ENCODE measurements at regions not wholly inside any gene's neighbourhood (a gene's known extent, or its start where the extent isn't known, plus 50 kb on each side); places are given as distances from the start of the nearest gene placed in this dataset.

DNA sequence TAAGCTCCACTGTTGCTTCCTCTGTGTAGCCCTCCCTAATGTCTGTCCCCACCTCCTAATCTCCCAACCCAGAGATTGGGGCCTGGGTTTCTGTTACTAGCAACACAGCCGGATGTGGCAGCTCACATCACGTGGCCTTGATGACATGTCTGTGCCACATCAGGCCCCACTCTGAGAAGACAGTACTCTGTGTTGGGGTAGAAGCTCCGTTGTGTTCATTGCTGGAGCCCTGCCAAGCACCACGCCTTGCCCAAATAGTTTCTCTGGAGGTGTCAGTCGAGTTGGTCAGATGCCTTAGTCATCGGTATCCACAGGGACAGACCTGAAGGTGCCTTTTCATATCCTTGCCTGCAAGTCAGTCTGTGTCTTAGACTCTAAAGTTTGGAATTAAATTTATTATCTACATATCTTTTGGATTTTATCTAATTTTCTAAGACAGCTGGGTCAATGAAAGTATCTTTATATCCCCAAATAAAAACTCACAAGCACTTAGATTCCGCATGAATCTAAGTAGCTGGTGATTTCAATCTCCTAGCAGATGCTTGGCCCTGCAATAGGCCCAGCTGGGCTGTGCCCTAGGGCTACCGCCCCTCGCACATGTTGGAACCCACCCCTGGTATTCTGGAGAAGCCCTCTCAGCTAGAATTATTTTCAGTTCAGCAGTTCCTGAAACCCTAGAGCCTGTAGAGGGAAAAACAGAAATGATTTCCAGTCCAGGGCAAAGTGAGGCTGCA is 204.0 kb upstream of the TSHZ3 start:
- H3K27ac Mint-ChIP-seq: no peak overlapping the region
- ChIA-PET POLR2A (no interaction called here), CTCF (no interaction called here)
- TF ChIP-seq, protein P1, sequence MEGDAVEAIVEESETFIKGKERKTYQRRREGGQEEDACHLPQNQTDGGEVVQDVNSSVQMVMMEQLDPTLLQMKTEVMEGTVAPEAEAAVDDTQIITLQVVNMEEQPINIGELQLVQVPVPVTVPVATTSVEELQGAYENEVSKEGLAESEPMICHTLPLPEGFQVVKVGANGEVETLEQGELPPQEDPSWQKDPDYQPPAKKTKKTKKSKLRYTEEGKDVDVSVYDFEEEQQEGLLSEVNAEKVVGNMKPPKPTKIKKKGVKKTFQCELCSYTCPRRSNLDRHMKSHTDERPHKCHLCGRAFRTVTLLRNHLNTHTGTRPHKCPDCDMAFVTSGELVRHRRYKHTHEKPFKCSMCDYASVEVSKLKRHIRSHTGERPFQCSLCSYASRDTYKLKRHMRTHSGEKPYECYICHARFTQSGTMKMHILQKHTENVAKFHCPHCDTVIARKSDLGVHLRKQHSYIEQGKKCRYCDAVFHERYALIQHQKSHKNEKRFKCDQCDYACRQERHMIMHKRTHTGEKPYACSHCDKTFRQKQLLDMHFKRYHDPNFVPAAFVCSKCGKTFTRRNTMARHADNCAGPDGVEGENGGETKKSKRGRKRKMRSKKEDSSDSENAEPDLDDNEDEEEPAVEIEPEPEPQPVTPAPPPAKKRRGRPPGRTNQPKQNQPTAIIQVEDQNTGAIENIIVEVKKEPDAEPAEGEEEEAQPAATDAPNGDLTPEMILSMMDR (IDR thresholded peaks at IDR 0.05): no peak
- ATAC-seq (no peak), DNase-seq (no peak)
- no peaks in the 10 kb centered on the region for H3K27me3 Mint-ChIP-seq
- H3K4me3 Mint-ChIP-seq: no peak overlapping the region
- no peaks in the 10 kb centered on the region for H3K9me3 Mint-ChIP-seq
- H3K4me1 Mint-ChIP-seq (ENCODE audit: low read depth): no peaks in the 10 kb centered on the region
- intact Hi-C loops (cut with micrococcal nuclease): no loop called here
- no peaks in the 10 kb centered on the region for H3K36me3 Mint-ChIP-seq (ENCODE audit: low read depth)

DNA sequence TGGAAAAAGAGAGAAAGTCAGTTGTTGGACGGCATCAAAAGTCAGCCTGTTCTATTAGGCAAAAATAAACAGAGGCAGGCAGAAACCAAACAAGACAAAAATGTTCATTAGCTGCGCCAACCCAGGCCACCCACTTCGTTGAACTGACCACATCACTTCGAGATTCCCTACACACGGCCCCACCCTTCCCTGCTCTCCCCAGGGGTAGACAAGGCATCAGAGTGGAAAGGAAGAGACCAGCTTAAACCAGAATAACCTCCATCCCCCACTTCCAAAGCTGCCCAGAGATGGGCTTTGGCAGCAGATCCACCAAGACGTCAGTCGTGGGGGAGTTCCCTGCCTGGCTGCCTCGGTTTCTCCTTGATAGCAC is 204.6 kb upstream of the TSHZ3 start:
- no peak for ATAC-seq
- CTCF ChIA-PET: no interaction called here
- no peaks in the 10 kb centered on the region for H3K27me3 Mint-ChIP-seq
- POLR2A ChIA-PET: no interaction called here
- H3K9me3 Mint-ChIP-seq: no peaks in the 10 kb centered on the region
- H3K4me1 Mint-ChIP-seq (ENCODE audit: low read depth): no peaks in the 10 kb centered on the region
- no peak overlapping the region for H3K4me3 Mint-ChIP-seq
- H3K27ac Mint-ChIP-seq: no peak overlapping the region
- H3K36me3 Mint-ChIP-seq (ENCODE audit: low read depth): no peaks in the 10 kb centered on the region
- intact Hi-C loops (cut with micrococcal nuclease): no loop called here
- TF ChIP-seq, protein P1 (IDR thresholded peaks at IDR 0.05): no peak
- no peak for DNase-seq

DNA sequence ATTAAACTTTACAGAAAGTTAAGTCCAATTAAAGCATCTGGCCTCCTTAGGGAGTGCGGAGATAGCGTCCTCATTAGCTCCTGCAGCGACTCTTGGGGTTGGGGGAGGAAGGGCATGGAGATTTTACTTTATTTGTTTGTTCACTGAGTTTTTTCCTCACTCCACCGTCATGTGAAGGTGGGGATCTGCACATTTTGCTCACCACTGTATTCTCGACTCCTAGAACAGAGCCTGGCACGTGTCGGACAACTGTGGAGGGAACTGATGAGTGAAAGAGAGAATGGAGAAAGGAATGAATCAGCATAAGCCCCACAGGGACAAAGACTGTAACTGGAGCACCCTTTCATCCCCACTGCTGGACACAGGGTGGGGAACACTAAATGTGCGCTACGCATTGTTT is 205.1 kb upstream of the TSHZ3 start:
- TF ChIP-seq, protein P1 (IDR thresholded peaks at IDR 0.05): no peak
- CTCF ChIA-PET: no interaction called here
- Mint-ChIP-seq H3K36me3 (ENCODE audit: low read depth) (no peaks in the 10 kb centered on the region), H3K4me3 (no peak overlapping the region), H3K27ac (no peak overlapping the region), H3K4me1 (ENCODE audit: low read depth) (no peaks in the 10 kb centered on the region), H3K9me3 (no peaks in the 10 kb centered on the region), H3K27me3 (no peaks in the 10 kb centered on the region)
- POLR2A ChIA-PET: no interaction called here
- intact Hi-C loops (cut with micrococcal nuclease): no loop called here
- DNase-seq: no peak
- no peak for ATAC-seq

DNA sequence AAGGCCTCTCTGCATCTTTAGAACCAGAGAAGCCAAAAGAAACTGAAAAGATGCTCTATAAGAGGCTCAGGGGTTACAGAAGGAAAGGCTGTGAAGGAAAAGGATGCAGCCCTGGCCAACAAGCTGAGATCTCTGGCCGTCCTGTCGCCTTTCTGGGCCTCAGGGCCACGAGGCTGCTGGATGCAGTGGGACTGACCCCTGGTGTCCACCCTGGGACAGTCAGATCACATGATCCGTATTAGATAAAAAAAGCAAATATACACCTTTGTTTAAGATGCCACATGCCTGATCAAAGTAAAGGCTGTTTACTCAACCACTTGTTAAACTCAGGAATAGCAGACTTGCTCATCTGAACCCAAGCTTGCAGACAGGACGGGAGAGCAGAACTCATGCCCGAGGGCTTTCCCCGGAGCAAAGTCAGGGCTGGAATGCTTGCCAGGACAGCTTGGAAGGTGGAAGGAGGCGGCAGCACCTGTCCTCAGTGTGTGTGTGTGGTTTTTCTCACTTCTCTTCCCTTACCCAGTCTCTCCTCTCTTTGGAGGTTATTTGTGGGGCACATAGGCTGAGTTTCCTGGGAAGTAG is 206.5 kb upstream of the TSHZ3 start:
- H3K9me3 Mint-ChIP-seq: peaks cover 4% of the 10 kb centered on the region
- ATAC-seq (no peak), DNase-seq (no peak)
- no peaks in the 10 kb centered on the region for H3K36me3 Mint-ChIP-seq (ENCODE audit: low read depth)
- H3K27ac Mint-ChIP-seq: no peak overlapping the region
- ChIA-PET POLR2A (no interaction called here), CTCF (no interaction called here)
- TF ChIP-seq, protein P1 (IDR thresholded peaks at IDR 0.05): no peak
- intact Hi-C loops (cut with micrococcal nuclease): no loop called here
- no peaks in the 10 kb centered on the region for H3K27me3 Mint-ChIP-seq
- no peak overlapping the region for H3K4me3 Mint-ChIP-seq
- no peaks in the 10 kb centered on the region for H3K4me1 Mint-ChIP-seq (ENCODE audit: low read depth)

DNA sequence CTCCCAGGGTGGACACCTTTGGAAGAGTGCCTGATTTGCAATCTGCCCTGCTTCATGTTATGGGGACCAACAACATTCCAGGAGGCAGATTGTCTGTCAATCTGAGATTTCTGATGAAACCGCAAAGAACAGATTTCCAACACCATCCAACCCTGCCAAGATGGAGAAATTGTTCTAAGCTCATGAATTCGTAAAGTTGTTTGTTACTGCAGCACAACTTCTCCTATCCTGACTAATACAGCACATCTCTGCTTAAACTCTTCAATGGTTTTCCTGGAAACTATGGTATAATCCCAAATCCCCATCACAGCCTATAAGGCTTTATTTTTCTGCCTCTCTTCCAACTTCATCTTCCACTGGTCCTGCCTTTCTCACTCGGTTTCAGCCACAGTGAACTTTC is 210.3 kb upstream of the TSHZ3 start:
- no peak for DNase-seq
- intact Hi-C loops (cut with micrococcal nuclease): no loop called here
- Mint-ChIP-seq H3K36me3 (ENCODE audit: low read depth) (no peaks in the 10 kb centered on the region), H3K27me3 (no peaks in the 10 kb centered on the region), H3K4me1 (ENCODE audit: low read depth) (no peaks in the 10 kb centered on the region), H3K9me3 (peaks cover 4% of the 10 kb centered on the region), H3K27ac (no peak overlapping the region), H3K4me3 (no peak overlapping the region)
- ATAC-seq: no peak
- TF ChIP-seq, protein P1 (IDR thresholded peaks at IDR 0.05): no peak
- ChIA-PET POLR2A (no interaction called here), CTCF (no interaction called here)
